DND-41 (cell line): ENCODE measurements at regions not wholly inside any gene's neighbourhood (a gene's known extent, or its start where the extent isn't known, plus 50 kb on each side); places are given as distances from the start of the nearest gene placed in this dataset.

Experiments
- EZH2 ChIP-seq: IDR thresholded peaks from 3 replicates; pipeline ENCODE4 v1.6.1; 2012; ENCODE audit warnings: borderline replicate concordance, low read depth, mild to moderate bottlenecking, moderate library complexity, low read length, inconsistent platforms; ENCODE audit not compliant: severe bottlenecking
- TF ChIP-seq, protein P1 (sequence below): IDR thresholded peaks from 2 replicates; pipeline ENCODE4 v1.5.1; 2012; ENCODE audit warnings: borderline replicate concordance, low read length, moderate library complexity, mild to moderate bottlenecking; ENCODE audit not compliant: poor library complexity, severe bottlenecking; ENCODE audit errors: extremely low read depth

DNA sequence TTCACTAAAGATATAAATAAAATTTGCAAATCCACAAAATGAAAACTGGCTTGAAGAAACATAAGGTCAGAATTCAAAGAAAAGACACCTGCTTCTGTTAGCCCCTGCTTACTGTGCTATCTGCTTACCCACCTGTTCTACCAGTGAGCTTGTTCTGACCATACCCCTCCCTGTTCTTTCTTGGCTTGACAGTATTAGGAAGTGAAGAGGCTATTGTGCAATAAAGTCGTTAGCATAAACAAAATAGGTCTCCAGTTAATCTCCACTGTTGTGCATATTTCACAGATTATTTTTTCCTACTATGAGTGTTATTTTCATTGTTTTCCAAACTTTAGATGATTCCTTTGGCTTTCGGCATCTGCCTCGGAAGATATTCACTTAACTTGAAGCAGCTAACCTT, 322.1 kb downstream of the CCDC85A start:
- TF ChIP-seq, protein P1, sequence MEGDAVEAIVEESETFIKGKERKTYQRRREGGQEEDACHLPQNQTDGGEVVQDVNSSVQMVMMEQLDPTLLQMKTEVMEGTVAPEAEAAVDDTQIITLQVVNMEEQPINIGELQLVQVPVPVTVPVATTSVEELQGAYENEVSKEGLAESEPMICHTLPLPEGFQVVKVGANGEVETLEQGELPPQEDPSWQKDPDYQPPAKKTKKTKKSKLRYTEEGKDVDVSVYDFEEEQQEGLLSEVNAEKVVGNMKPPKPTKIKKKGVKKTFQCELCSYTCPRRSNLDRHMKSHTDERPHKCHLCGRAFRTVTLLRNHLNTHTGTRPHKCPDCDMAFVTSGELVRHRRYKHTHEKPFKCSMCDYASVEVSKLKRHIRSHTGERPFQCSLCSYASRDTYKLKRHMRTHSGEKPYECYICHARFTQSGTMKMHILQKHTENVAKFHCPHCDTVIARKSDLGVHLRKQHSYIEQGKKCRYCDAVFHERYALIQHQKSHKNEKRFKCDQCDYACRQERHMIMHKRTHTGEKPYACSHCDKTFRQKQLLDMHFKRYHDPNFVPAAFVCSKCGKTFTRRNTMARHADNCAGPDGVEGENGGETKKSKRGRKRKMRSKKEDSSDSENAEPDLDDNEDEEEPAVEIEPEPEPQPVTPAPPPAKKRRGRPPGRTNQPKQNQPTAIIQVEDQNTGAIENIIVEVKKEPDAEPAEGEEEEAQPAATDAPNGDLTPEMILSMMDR, result no peak
- no peak for TF ChIP-seq EZH2
